Esophagus squamous epithelium (tissue), 4 donors: ENCODE measurements at regions not wholly inside any gene's neighbourhood (a gene's known extent, or its start where the extent isn't known, plus 50 kb on each side); places are given as distances from the start of the nearest gene placed in this dataset.

ENCODE experiments used
- CTCF ChIP-seq, 6 experiments: fragments of 450-650 bp in 4 of 6; fragments of 200-600 bp in 2 of 6; sonication (generic) in 2 of 6; IDR thresholded peaks; one replicate each; pipeline ENCODE4 v1.5.1; 2016 to 2019; ENCODE audit warnings: antibody characterized with exemption in 6 of 6, mild to moderate bottlenecking in 4 of 6, moderate library complexity in 4 of 6
- POLR2A ChIP-seq, 4 donors: fragments of 450-650 bp; IDR thresholded peaks; one replicate each; pipeline ENCODE4 v1.6.1; 2017; ENCODE audit warnings: antibody characterized with exemption in 4 of 4, mild to moderate bottlenecking in 4 of 4, moderate library complexity in 3 of 4

- TF ChIP-seq CTCF (IDR thresholded peaks at IDR 0.05), result no peak
- no peak for TF ChIP-seq POLR2A (IDR thresholded peaks at IDR 0.05)
These were observed 385.8 kb upstream of the PCSK5 start for GRCh38 chr9:75504721-75505120.
